Lower leg skin (tissue), 3 donors: ENCODE measurements at regions not wholly inside any gene's neighbourhood (a gene's known extent, or its start where the extent isn't known, plus 50 kb on each side); places are given as distances from the start of the nearest gene placed in this dataset.

Experiments used
- POLR2A ChIP-seq, 2 donors: fragments of 450-650 bp; IDR thresholded peaks; one replicate each; pipeline ENCODE4 v1.6.1; 2016 to 2017; ENCODE audit warnings: antibody characterized with exemption in 2 of 2, mild to moderate bottlenecking in 1 of 2, moderate library complexity in 1 of 2
- TF ChIP-seq, protein P1 (sequence below), 3 donors: fragments of 450-650 bp; IDR thresholded peaks; one replicate each; pipeline ENCODE4 v1.5.1; 2016; ENCODE audit warnings: antibody characterized with exemption in 3 of 3, mild to moderate bottlenecking in 3 of 3, moderate library complexity in 2 of 3

DNA sequence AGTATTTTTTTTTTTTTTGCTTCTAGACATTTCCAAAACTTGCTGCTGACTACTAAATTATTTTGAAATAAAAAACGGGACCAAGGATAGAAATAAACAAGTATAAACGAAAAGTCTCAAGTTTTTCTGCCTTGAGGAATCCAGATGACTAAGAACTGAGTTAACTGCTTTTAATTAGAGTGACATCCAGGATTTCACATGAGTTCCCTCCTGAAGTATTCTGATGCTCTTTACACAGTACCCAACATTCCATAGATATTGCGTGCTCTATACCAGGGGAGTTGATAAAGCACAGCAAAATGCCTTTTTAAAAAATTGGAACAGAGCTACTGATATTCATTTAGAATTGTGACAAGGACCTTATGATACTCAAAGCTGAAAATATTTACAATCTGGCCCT, 618.0 kb downstream of the CCDC85A start:
- TF ChIP-seq, protein P1, sequence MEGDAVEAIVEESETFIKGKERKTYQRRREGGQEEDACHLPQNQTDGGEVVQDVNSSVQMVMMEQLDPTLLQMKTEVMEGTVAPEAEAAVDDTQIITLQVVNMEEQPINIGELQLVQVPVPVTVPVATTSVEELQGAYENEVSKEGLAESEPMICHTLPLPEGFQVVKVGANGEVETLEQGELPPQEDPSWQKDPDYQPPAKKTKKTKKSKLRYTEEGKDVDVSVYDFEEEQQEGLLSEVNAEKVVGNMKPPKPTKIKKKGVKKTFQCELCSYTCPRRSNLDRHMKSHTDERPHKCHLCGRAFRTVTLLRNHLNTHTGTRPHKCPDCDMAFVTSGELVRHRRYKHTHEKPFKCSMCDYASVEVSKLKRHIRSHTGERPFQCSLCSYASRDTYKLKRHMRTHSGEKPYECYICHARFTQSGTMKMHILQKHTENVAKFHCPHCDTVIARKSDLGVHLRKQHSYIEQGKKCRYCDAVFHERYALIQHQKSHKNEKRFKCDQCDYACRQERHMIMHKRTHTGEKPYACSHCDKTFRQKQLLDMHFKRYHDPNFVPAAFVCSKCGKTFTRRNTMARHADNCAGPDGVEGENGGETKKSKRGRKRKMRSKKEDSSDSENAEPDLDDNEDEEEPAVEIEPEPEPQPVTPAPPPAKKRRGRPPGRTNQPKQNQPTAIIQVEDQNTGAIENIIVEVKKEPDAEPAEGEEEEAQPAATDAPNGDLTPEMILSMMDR (IDR thresholded peaks at IDR 0.05), result no peak
- TF ChIP-seq POLR2A (IDR thresholded peaks at IDR 0.05), result no peak
